D721Med (cell line): ENCODE measurements at regions not wholly inside any gene's neighbourhood (a gene's known extent, or its start where the extent isn't known, plus 50 kb on each side); places are given as distances from the start of the nearest gene placed in this dataset.

Experiments used
- DNase-seq: peaks from one replicate; pipeline ENCODE4 v3.0.0; 2011; ENCODE audit warnings: low spot score; ENCODE audit not compliant: insufficient read length
- FAIRE-seq: peaks from 2 replicates; lab custom pipeline; 2011; peaks lifted over from hg19 to GRCh38; lab: Jason Lieb, UNC
- TF ChIP-seq, protein P1 (sequence below): IDR thresholded peaks from 2 replicates; pipeline ENCODE4 v1.5.1; 2012; ENCODE audit warnings: mild to moderate bottlenecking, control low read depth; ENCODE audit not compliant: insufficient read depth; ENCODE audit errors: missing control alignments

DNA sequence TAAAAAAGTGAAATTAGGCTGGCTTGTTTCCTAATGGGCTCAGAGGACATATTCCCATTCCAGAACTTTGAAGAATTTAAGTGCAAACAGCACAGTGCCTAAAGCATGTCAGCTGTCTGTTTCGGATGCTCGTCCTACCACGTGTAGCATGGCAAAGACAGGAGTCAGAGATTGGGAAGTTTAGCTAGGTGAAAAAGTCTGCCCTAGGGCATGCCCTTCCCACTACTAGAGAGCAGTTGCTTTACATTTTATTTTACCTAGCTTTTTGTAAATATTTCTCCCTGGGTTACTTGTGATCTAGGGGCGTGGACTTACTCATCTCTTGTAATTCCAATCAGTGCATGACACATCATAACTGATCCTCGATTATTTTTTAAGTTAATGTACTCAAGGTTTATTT is 111.1 kb downstream of the LMO4 start:
- no peak for DNase-seq
- TF ChIP-seq, protein P1, sequence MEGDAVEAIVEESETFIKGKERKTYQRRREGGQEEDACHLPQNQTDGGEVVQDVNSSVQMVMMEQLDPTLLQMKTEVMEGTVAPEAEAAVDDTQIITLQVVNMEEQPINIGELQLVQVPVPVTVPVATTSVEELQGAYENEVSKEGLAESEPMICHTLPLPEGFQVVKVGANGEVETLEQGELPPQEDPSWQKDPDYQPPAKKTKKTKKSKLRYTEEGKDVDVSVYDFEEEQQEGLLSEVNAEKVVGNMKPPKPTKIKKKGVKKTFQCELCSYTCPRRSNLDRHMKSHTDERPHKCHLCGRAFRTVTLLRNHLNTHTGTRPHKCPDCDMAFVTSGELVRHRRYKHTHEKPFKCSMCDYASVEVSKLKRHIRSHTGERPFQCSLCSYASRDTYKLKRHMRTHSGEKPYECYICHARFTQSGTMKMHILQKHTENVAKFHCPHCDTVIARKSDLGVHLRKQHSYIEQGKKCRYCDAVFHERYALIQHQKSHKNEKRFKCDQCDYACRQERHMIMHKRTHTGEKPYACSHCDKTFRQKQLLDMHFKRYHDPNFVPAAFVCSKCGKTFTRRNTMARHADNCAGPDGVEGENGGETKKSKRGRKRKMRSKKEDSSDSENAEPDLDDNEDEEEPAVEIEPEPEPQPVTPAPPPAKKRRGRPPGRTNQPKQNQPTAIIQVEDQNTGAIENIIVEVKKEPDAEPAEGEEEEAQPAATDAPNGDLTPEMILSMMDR: no peak

GRCh38 chr1:87449348-87449963 is 120.8 kb downstream of the LMO4 start:
- TF ChIP-seq, protein P1: no peak
- no peak for FAIRE-seq
- no peak for DNase-seq

More for the DNA sequence above, 111.1 kb downstream of the LMO4 start:
- no peak for FAIRE-seq

- TF ChIP-seq, protein P1: no peak
- no peak for DNase-seq
- no peak for FAIRE-seq
Observed at GRCh38 chr1:87450136-87450535, 121.5 kb downstream of the LMO4 start.

DNA sequence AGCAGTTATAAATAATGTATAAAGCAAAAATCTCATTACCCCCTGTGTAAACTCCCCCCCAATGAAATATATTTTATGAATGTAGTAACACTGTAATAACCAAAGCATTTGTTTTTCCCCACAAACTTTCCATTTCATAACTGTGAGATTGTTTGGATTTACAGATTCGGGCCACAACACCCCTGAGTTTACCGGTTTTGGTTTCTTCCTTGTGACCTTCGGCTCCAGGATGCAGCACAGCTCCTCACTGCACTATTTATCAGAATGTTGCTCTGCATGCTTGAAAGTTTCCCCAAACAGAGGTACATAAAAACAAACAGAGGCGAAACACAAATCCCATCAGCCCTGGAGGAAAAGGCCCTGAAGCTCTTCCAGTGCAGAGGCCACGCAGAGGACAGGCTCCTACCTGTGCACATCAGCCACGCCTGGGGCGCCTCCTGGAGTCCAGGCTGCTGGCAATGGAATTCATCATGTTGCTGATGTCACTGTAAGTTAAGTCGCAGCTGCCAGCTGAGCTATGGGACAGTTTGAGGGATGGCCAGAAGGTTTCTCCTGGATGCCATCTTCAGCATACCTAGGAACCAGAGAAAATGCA is 122.0 kb downstream of the LMO4 start:
- TF ChIP-seq, protein P1: no peak
- DNase-seq (no peak), FAIRE-seq (no peak)

- no peak for FAIRE-seq
- TF ChIP-seq, protein P1: no peak
- no peak for DNase-seq
Observed at GRCh38 chr1:87451229-87451920, 122.7 kb downstream of the LMO4 start.

GRCh38 chr1:87452648-87453047 is 124.0 kb downstream of the LMO4 start:
- no peak for DNase-seq
- no peak for FAIRE-seq
- TF ChIP-seq, protein P1: no peak

- TF ChIP-seq, protein P1: no peak
- FAIRE-seq (no peak), DNase-seq (no peak)
Observed at GRCh38 chr1:87457408-87457807, 128.7 kb downstream of the LMO4 start.
